RWPE2 (cell line): ENCODE measurements at regions not wholly inside any gene's neighbourhood (a gene's known extent, or its start where the extent isn't known, plus 50 kb on each side); places are given as distances from the start of the nearest gene placed in this dataset.

Experiments used
- ATAC-seq: fragments of 200-7000 bp; cut with Tn5 transposase; 3 replicates; pipeline ENCODE4 v1.9.1; 2021; ENCODE audit warnings: low read depth
- DNase-seq: peaks from one replicate; pipeline ENCODE4 v3.0.0-alpha.2; 2020; ENCODE audit warnings: low spot score
- H3K27ac ChIP-seq: fragments of 450-650 bp; 2 replicates; pipeline ENCODE4 v1.5.1; 2017; ENCODE audit warnings: mild to moderate bottlenecking; ENCODE audit not compliant: poor library complexity, severe bottlenecking
- H3K27me3 ChIP-seq: fragments of 250-450 bp; sonication (Bioruptor Pico); 2 replicates; pipeline ENCODE4 v1.5.1; 2021; ENCODE audit warnings: mild to moderate bottlenecking, moderate library complexity; ENCODE audit not compliant: insufficient read depth, poor library complexity, severe bottlenecking
- H3K36me3 ChIP-seq: fragments of 250-450 bp; sonication (Bioruptor Pico); 2 replicates; pipeline ENCODE4 v1.5.1; 2020; ENCODE audit warnings: low read depth, mild to moderate bottlenecking, moderate library complexity
- H3K4me1 ChIP-seq: fragments of 250-450 bp; sonication (Bioruptor Pico); 2 replicates; pipeline ENCODE4 v1.5.1; 2021; ENCODE audit warnings: mild to moderate bottlenecking, moderate library complexity; ENCODE audit not compliant: insufficient read depth, poor library complexity, severe bottlenecking
- H3K4me3 ChIP-seq: fragments of 250-450 bp; sonication (Bioruptor Pico); 2 replicates; pipeline ENCODE4 v1.5.1; 2021; ENCODE audit warnings: mild to moderate bottlenecking, moderate library complexity; ENCODE audit not compliant: severe bottlenecking
- H3K9me3 ChIP-seq: fragments of 250-450 bp; sonication (Bioruptor Pico); 2 replicates; pipeline ENCODE4 v1.5.1; 2021; ENCODE audit warnings: mild to moderate bottlenecking, moderate library complexity; ENCODE audit not compliant: severe bottlenecking
- TF ChIP-seq, protein P1 (sequence below): fragments of 450-650 bp; IDR thresholded peaks from one replicate; pipeline ENCODE4 v1.5.1; 2017; ENCODE audit warnings: mild to moderate bottlenecking, moderate library complexity; ENCODE audit not compliant: poor library complexity, severe bottlenecking

- Histone ChIP-seq H3K36me3 (no peaks in the 10 kb centered on the region), H3K4me3 (no peak overlapping the region), H3K27ac (no peak overlapping the region), H3K4me1 (no peaks in the 10 kb centered on the region), H3K9me3 (no peaks in the 10 kb centered on the region), H3K27me3 (no peaks in the 10 kb centered on the region)
- DNase-seq, result no peak
- ATAC-seq, result no peak; the same call in 2 of the 3 replicates
- TF ChIP-seq, protein P1, sequence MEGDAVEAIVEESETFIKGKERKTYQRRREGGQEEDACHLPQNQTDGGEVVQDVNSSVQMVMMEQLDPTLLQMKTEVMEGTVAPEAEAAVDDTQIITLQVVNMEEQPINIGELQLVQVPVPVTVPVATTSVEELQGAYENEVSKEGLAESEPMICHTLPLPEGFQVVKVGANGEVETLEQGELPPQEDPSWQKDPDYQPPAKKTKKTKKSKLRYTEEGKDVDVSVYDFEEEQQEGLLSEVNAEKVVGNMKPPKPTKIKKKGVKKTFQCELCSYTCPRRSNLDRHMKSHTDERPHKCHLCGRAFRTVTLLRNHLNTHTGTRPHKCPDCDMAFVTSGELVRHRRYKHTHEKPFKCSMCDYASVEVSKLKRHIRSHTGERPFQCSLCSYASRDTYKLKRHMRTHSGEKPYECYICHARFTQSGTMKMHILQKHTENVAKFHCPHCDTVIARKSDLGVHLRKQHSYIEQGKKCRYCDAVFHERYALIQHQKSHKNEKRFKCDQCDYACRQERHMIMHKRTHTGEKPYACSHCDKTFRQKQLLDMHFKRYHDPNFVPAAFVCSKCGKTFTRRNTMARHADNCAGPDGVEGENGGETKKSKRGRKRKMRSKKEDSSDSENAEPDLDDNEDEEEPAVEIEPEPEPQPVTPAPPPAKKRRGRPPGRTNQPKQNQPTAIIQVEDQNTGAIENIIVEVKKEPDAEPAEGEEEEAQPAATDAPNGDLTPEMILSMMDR, result no peak
These were observed 344.5 kb downstream of the AEBP2 start for GRCh38 chr12:19783547-19784444.

DNA sequence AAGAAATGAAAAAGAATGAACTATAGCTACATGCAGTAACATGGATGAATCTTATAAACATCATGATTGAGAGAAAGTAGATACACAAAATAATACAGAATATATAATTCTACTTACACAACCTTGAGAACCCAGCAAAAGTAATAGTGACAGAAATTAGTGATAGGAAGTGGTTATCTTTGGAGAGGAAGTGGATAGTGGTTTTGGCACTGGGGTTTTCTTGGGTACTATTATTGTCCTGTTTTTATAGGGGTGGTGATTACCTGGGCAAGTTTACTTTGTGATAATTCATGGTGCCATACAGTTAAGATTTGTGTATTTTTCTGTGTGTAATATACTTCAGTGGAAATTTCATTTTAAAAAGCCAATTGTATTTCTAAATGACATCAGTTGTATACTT lies 352.7 kb downstream of the AEBP2 start:
- Histone ChIP-seq H3K4me3 (no peak overlapping the region), H3K27me3 (no peaks in the 10 kb centered on the region), H3K27ac (no peak overlapping the region), H3K36me3 (no peaks in the 10 kb centered on the region), H3K9me3 (no peaks in the 10 kb centered on the region), H3K4me1 (no peaks in the 10 kb centered on the region)
- no peak for DNase-seq
- no peak for ATAC-seq
- TF ChIP-seq, protein P1, result no peak

- Histone ChIP-seq H3K4me3 (no peak overlapping the region), H3K9me3 (no peaks in the 10 kb centered on the region), H3K4me1 (no peaks in the 10 kb centered on the region), H3K36me3 (no peaks in the 10 kb centered on the region), H3K27ac (no peak overlapping the region), H3K27me3 (no peaks in the 10 kb centered on the region)
- DNase-seq, result no peak
- ATAC-seq, result no peak
- TF ChIP-seq, protein P1, result no peak
These were observed 354.8 kb downstream of the AEBP2 start for GRCh38 chr12:19794116-19794515.

- no peak for DNase-seq
- ATAC-seq, result no peak
- H3K4me1 ChIP-seq, result no peaks in the 10 kb centered on the region
These were observed 359.9 kb downstream of the AEBP2 start for GRCh38 chr12:19799216-19799615.

More at GRCh38 chr12:19799216-19799615, 359.9 kb downstream of the AEBP2 start:
- Histone ChIP-seq H3K27me3 (no peaks in the 10 kb centered on the region), H3K27ac (no peak overlapping the region), H3K36me3 (no peaks in the 10 kb centered on the region), H3K9me3 (no peaks in the 10 kb centered on the region), H3K4me3 (no peak overlapping the region)
- TF ChIP-seq, protein P1, result no peak
